H1 (cell line): ENCODE measurements at regions not wholly inside any gene's neighbourhood (a gene's known extent, or its start where the extent isn't known, plus 50 kb on each side); places are given as distances from the start of the nearest gene placed in this dataset.

Source experiments
- CTCF ChIA-PET: fragments of 300-600 bp; sonication (Branson Sonifier 250); formaldehyde crosslinking; loops from one replicate; lab custom pipeline; 2021; ENCODE audit not compliant: partially characterized antibody; lab: Charles Lee
- POLR2A ChIA-PET: fragments of 300-600 bp; sonication (Branson Sonifier 250); formaldehyde crosslinking; loops from one replicate; lab custom pipeline; 2021; ENCODE audit warnings: inconsistent platforms; ENCODE audit not compliant: partially characterized antibody; lab: Charles Lee
- DNase-seq, 2 experiments: peaks; one replicate each; pipeline versions ENCODE4 v3.0.0 to v3.0.0-alpha.2; 2010 to 2022; ENCODE audit warnings: low spot score in 2 of 2, low read depth in 1 of 2, mixed read lengths in 1 of 2
- FAIRE-seq: peaks from 2 replicates; lab custom pipeline; 2011; peaks lifted over from hg19 to GRCh38; lab: Jason Lieb, UNC
- H2AFZ ChIP-seq: 2 replicates; pipeline ENCODE4 v1.8.1; 2012; ENCODE audit warnings: low read length, inconsistent platforms
- H2AK5ac ChIP-seq: 2 replicates; pipeline ENCODE4 v1.6.1; 2013; ENCODE audit warnings: low read depth, low read length
- H2BK120ac ChIP-seq: replicated peaks from 2 replicates; pipeline ENCODE3; 2013; ENCODE audit warnings: low read depth, low read length, inconsistent platforms
- H2BK12ac ChIP-seq: 2 replicates; pipeline ENCODE4 v1.6.1; 2013; ENCODE audit warnings: low read depth, low read length
- H2BK15ac ChIP-seq: 2 replicates; pipeline ENCODE4 v1.6.1; 2013; ENCODE audit warnings: low read length
- H2BK20ac ChIP-seq: 2 replicates; pipeline ENCODE4 v1.6.1; 2013; ENCODE audit warnings: low read length
- H2BK5ac ChIP-seq: 2 replicates; pipeline ENCODE4 v1.6.1; 2013; ENCODE audit warnings: low read depth, low read length
- H3K14ac ChIP-seq: 2 replicates; pipeline ENCODE4 v1.6.1; 2013; ENCODE audit warnings: inconsistent platforms; ENCODE audit not compliant: insufficient read length
- H3K18ac ChIP-seq: 2 replicates; pipeline ENCODE4 v1.6.1; 2013; ENCODE audit warnings: low read length; ENCODE audit errors: extremely low read depth
- H3K23ac ChIP-seq: 2 replicates; pipeline ENCODE4 v1.6.1; 2013; ENCODE audit warnings: inconsistent platforms; ENCODE audit not compliant: insufficient read length
- H3K23me2 ChIP-seq: 2 replicates; pipeline ENCODE4 v1.6.1; 2013; ENCODE audit warnings: low read depth, low read length
- H3K27ac ChIP-seq: 2 replicates; pipeline ENCODE4 v1.6.1; 2011; ENCODE audit warnings: low read depth, low read length, inconsistent platforms
- H3K27me3 ChIP-seq, 4 experiments: replicated peaks in 1 of 4; 1 replicate in 1 of 4; 2 replicates in 3 of 4; pipeline versions ENCODE4 v1.6.1 to v1.8.1; 2011 to 2013; ENCODE audit warnings: low read length in 3 of 4, mild to moderate bottlenecking in 3 of 4, inconsistent platforms in 2 of 4, mixed read lengths in 2 of 4, moderate library complexity in 1 of 4; ENCODE audit not compliant: control insufficient read depth in 3 of 4, insufficient read depth in 3 of 4; ENCODE audit errors: extremely low read depth in 1 of 4
- H3K36me3 ChIP-seq, 4 experiments: 2 replicates each; pipeline versions ENCODE4 v1.6.1 to v1.8.1; 2011 to 2013; ENCODE audit warnings: mild to moderate bottlenecking in 4 of 4, low read length in 3 of 4, moderate library complexity in 2 of 4, control low read depth in 1 of 4, inconsistent platforms in 1 of 4; ENCODE audit not compliant: insufficient read depth in 4 of 4, control insufficient read depth in 2 of 4
- H3K4ac ChIP-seq: replicated peaks from 2 replicates; pipeline ENCODE3; 2013; ENCODE audit warnings: low read length, low read depth, mixed read lengths, inconsistent platforms; ENCODE audit not compliant: insufficient read length
- H3K4me1 ChIP-seq, 4 experiments: replicated peaks in 1 of 4; 1 replicate in 1 of 4; 2 replicates in 3 of 4; pipeline versions ENCODE4 v1.6.1 to v1.8.1; 2011 to 2013; ENCODE audit warnings: low read length in 3 of 4, inconsistent platforms in 2 of 4, mixed read lengths in 1 of 4; ENCODE audit not compliant: insufficient read depth in 4 of 4, control insufficient read depth in 3 of 4
- H3K4me2 ChIP-seq, 2 experiments: 2 replicates each; pipeline versions ENCODE4 v1.6.1 to v1.8.1; 2011 to 2013; ENCODE audit warnings: low read depth in 2 of 2, low read length in 2 of 2, control low read depth in 1 of 2, inconsistent platforms in 1 of 2, mild to moderate bottlenecking in 1 of 2; ENCODE audit not compliant: insufficient read depth in 1 of 2
- H3K4me3 ChIP-seq, 4 experiments: fragments of 200-600, 300-600 bp in 1 of 4; sonication (generic), shearing (Covaris generic), sonication (Bioruptor Twin) in 1 of 4; 2 replicates each; pipeline versions ENCODE4 v1.5.1 to v1.8.1; 2011 to 2016; ENCODE audit warnings: low read length in 4 of 4, low read depth in 3 of 4, control low read depth in 2 of 4, inconsistent platforms in 2 of 4, mild to moderate bottlenecking in 2 of 4, mixed read lengths in 1 of 4, moderate library complexity in 1 of 4; ENCODE audit not compliant: insufficient read depth in 2 of 4; ENCODE audit errors: extremely low read depth in 1 of 4
- H3K56ac ChIP-seq: replicated peaks from 2 replicates; pipeline ENCODE3; 2013; ENCODE audit warnings: low read depth, mild to moderate bottlenecking, mixed read lengths, low read length, inconsistent platforms; ENCODE audit not compliant: insufficient read length
- H3K79me1 ChIP-seq: 2 replicates; pipeline ENCODE4 v1.6.1; 2013; ENCODE audit warnings: low read depth, low read length, control low read depth
- H3K79me2 ChIP-seq, 2 experiments: 2 replicates each; pipeline versions ENCODE4 v1.6.1 to v1.8.1; 2012 to 2013; ENCODE audit warnings: low read length in 2 of 2, mild to moderate bottlenecking in 2 of 2, inconsistent platforms in 1 of 2; ENCODE audit not compliant: insufficient read depth in 2 of 2, control insufficient read depth in 1 of 2
- H3K9ac ChIP-seq, 4 experiments: replicated peaks in 1 of 4; 1 replicate in 1 of 4; 2 replicates in 3 of 4; pipeline versions ENCODE4 v1.6.1 to v1.8.1; 2011 to 2013; ENCODE audit warnings: low read depth in 3 of 4, low read length in 3 of 4, control low read depth in 2 of 4, mild to moderate bottlenecking in 2 of 4, moderate library complexity in 2 of 4, inconsistent platforms in 1 of 4; ENCODE audit errors: extremely low read depth in 1 of 4
- H3K9me3 ChIP-seq, 2 experiments: 2 replicates each; pipeline versions ENCODE4 v1.6.1 to v1.8.1; 2012 to 2013; ENCODE audit warnings: mild to moderate bottlenecking in 2 of 2, moderate library complexity in 2 of 2, control low read depth in 1 of 2, inconsistent platforms in 1 of 2, low read depth in 1 of 2, low read length in 1 of 2, mixed read lengths in 1 of 2; ENCODE audit not compliant: insufficient read depth in 2 of 2
- H4K20me1 ChIP-seq, 2 experiments: replicated peaks in 1 of 2; 2 replicates each; pipeline versions ENCODE3 to v1.8.1; 2011 to 2013; ENCODE audit warnings: inconsistent platforms in 2 of 2, low read length in 2 of 2, mild to moderate bottlenecking in 1 of 2; ENCODE audit not compliant: insufficient read depth in 2 of 2, control insufficient read depth in 1 of 2
- H4K5ac ChIP-seq: 2 replicates; pipeline ENCODE4 v1.6.1; 2013; ENCODE audit warnings: low read length, low read depth, mixed read lengths, inconsistent platforms; ENCODE audit not compliant: insufficient read length
- H4K8ac ChIP-seq: 2 replicates; pipeline ENCODE4 v1.8.0; 2013; ENCODE audit warnings: mild to moderate bottlenecking, moderate library complexity, low read length, inconsistent platforms; ENCODE audit not compliant: insufficient read depth; ENCODE audit errors: extremely low read depth
- H4K91ac ChIP-seq: replicated peaks from 2 replicates; pipeline ENCODE3; 2013; ENCODE audit warnings: low read length, mixed read lengths, inconsistent platforms; ENCODE audit not compliant: insufficient read length
- ATF2 ChIP-seq: IDR thresholded peaks from 2 replicates; pipeline ENCODE4 v1.6.1; 2012; ENCODE audit warnings: low read length, inconsistent platforms
- BACH1 ChIP-seq: IDR thresholded peaks from 2 replicates; pipeline ENCODE4 v1.6.1; 2012; ENCODE audit warnings: low read length, improper control_type of control experiment
- CHD1 ChIP-seq: IDR thresholded peaks from 2 replicates; pipeline ENCODE4 v1.6.1; 2012; ENCODE audit warnings: low read depth, low read length, improper control_type of control experiment
- E2F6 ChIP-seq: IDR thresholded peaks from 2 replicates; pipeline ENCODE4 v1.6.1; 2012; ENCODE audit warnings: inconsistent platforms
- KDM5A ChIP-seq: fragments of 200-600 bp; IDR thresholded peaks from 2 replicates; pipeline ENCODE4 v1.7.1; 2012; ENCODE audit warnings: mild to moderate bottlenecking, low read length, inconsistent platforms, mixed read lengths
- NANOG ChIP-seq: IDR thresholded peaks from 2 replicates; pipeline ENCODE4 v1.6.1; 2011; ENCODE audit warnings: low read length, low read depth, mild to moderate bottlenecking, inconsistent platforms; ENCODE audit not compliant: insufficient read depth, poor library complexity, severe bottlenecking
- PHF8 ChIP-seq: fragments of 200-600 bp; sonication (generic); conservative IDR thresholded peaks from 2 replicates; pipeline ENCODE4 v1.7.1; 2012; ENCODE audit warnings: low read depth, mild to moderate bottlenecking, inconsistent platforms, low read length, moderate library complexity
- RXRA ChIP-seq: IDR thresholded peaks from 2 replicates; pipeline ENCODE4 v1.6.1; 2011; ENCODE audit warnings: low read depth, mild to moderate bottlenecking, low read length, moderate library complexity; ENCODE audit not compliant: insufficient read depth
- SIRT6 ChIP-seq: IDR thresholded peaks from one replicate; pipeline ENCODE4 v1.7.1; 2012; ENCODE audit warnings: low read length, inconsistent platforms
- SIX5 ChIP-seq: IDR thresholded peaks from 2 replicates; pipeline ENCODE4 v1.6.1; 2011; ENCODE audit warnings: mild to moderate bottlenecking, low read depth, low read length
- TAF1 ChIP-seq: IDR thresholded peaks from 2 replicates; pipeline ENCODE4 v1.6.1; 2011; ENCODE audit warnings: mild to moderate bottlenecking, low read depth, low read length
- ZNF274 ChIP-seq: IDR thresholded peaks from 2 replicates; pipeline ENCODE4 v1.7.0; 2012; ENCODE audit warnings: low read length, borderline replicate concordance; ENCODE audit errors: extremely low read depth
- WGBS, 2 experiments: shearing (Covaris generic) in 1 of 2; methylation state at CpG; one replicate each; pipeline versions ENCODE4 v1.1.6 to v1.1.7; 2013 to 2015; ENCODE audit warnings: low lambda C conversion rate in 2 of 2, mixed read lengths in 2 of 2, inconsistent platforms in 1 of 2, low coverage in 1 of 2, missing lambda C conversion rate in 1 of 2; ENCODE audit not compliant: insufficient replicate concordance in 2 of 2, insufficient coverage in 1 of 2, insufficient read length in 1 of 2; ENCODE audit errors: extremely low coverage in 1 of 2, missing lambda C conversion rate in 1 of 2; 5-methylcytosine and 5-hydroxymethylcytosine counted together

- Histone ChIP-seq H2BK20ac (no peak overlapping the region), H3K4ac (no peak overlapping the region), H3K4me3 (no peak overlapping the region), H3K4me2 (no peak overlapping the region), H3K9me3 (no peaks in the 10 kb centered on the region), H4K91ac (no peak overlapping the region), H3K4me1 (peaks cover 0 to 5% (median 1%) of the 10 kb centered on the region in 4 experiments; a peak in 3 of 7 replicates), H3K27me3 (no peaks in the 10 kb centered on the region), H3K18ac (no peak overlapping the region), H3K9ac (no peak overlapping the region), H3K56ac (no peak overlapping the region), H2AK5ac (no peak overlapping the region), H4K20me1 (no peaks in the 10 kb centered on the region), H2BK15ac (no peak overlapping the region), H2AFZ (no peak overlapping the region), H3K79me2 (no peaks in the 10 kb centered on the region), H2BK12ac (no peak overlapping the region), H3K27ac (no peak overlapping the region), H3K23me2 (no peaks in the 10 kb centered on the region), H3K14ac (no peak overlapping the region), H3K79me1 (no peaks in the 10 kb centered on the region), H3K36me3 (no peaks in the 10 kb centered on the region), H3K23ac (no peak overlapping the region), H2BK5ac (no peak overlapping the region), H4K8ac (no peak overlapping the region), H2BK120ac (no peak overlapping the region), H4K5ac (no peak overlapping the region)
- 86% methylated on average over 2 of the region's 2 CpGs; no CpG with 5 or more reads in 1 of the 2 experiments for WGBS, 2 experiments
- FAIRE-seq (no peak), DNase-seq (no peak)
- ChIA-PET CTCF (no interaction called here), POLR2A (no interaction called here)
- no peak for TF ChIP-seq SIRT6
- TF ChIP-seq KDM5A = no peak
- TF ChIP-seq TAF1 = no peak
- no peak for TF ChIP-seq E2F6
- no peak for TF ChIP-seq ZNF274
- TF ChIP-seq CHD1 = no peak
- no peak for TF ChIP-seq SIX5
- no peak for TF ChIP-seq RXRA
- TF ChIP-seq NANOG = no peak
- TF ChIP-seq PHF8 = no peak
- no peak for TF ChIP-seq ATF2
- no peak for TF ChIP-seq BACH1
Observed at GRCh38 chr5:167759057-167759821, 532.2 kb upstream of the WWC1 start.
